GM18907 (cell line): ENCODE measurements at regions not wholly inside any gene's neighbourhood (a gene's known extent, or its start where the extent isn't known, plus 50 kb on each side); places are given as distances from the start of the nearest gene placed in this dataset.
"Not testable (repeated sequence)": the region's sequence is repeated elsewhere in the genome, so short reads cannot be mapped to it uniquely, and the experiment has no call there.

Source experiments
- ATAC-seq: cut with Tn5 transposase; IDR thresholded peaks from one replicate; pipeline ENCODE4 v1.9.1; 2021; ENCODE audit warnings: mild to moderate bottlenecking, moderate library complexity; ENCODE audit not compliant: unreplicated experiment

GRCh38 chr10:84005403-84005802, 133.9 kb upstream of the GHITM start:
- no peak for ATAC-seq

- ATAC-seq, result no peak
Measured at GRCh38 chr10:84007482-84007881, 131.8 kb upstream of the GHITM start.

GRCh38 chr10:84008878-84009277, 130.4 kb upstream of the GHITM start:
- no peak for ATAC-seq

GRCh38 chr10:84012431-84012830, 126.9 kb upstream of the GHITM start:
- no peak for ATAC-seq

- ATAC-seq, result peak; percentile 99
Measured at GRCh38 chr10:84012831-84013458, 126.4 kb upstream of the GHITM start.

- no peak for ATAC-seq
Measured at GRCh38 chr10:84015877-84016595, 123.3 kb upstream of the GHITM start.

GRCh38 chr10:84018826-84019225, 120.5 kb upstream of the GHITM start:
- no peak for ATAC-seq

- ATAC-seq, result not testable (repeated sequence)
Measured at GRCh38 chr10:84019854-84020458, 119.4 kb upstream of the GHITM start.

- no peak for ATAC-seq
Measured at GRCh38 chr10:84026821-84027257, 112.5 kb upstream of the GHITM start.

- ATAC-seq, result no peak
Measured at GRCh38 chr10:84029840-84030239, 109.5 kb upstream of the GHITM start.

GRCh38 chr10:84038035-84038434, 101.3 kb upstream of the GHITM start:
- no peak for ATAC-seq

GRCh38 chr10:84039957-84040356, 99.4 kb upstream of the GHITM start:
- ATAC-seq, result no peak

GRCh38 chr10:84047258-84048010, 91.9 kb upstream of the GHITM start:
- no peak for ATAC-seq

- ATAC-seq, result no peak
Measured at GRCh38 chr10:84049645-84050011, 89.7 kb upstream of the GHITM start.

GRCh38 chr10:84053626-84054025, 85.7 kb upstream of the GHITM start:
- no peak for ATAC-seq

- ATAC-seq, result no peak
Measured at GRCh38 chr10:84054743-84055142, 84.6 kb upstream of the GHITM start.

- no peak for ATAC-seq
Measured at GRCh38 chr10:84059526-84059925, 79.8 kb upstream of the GHITM start.

- no peak for ATAC-seq
Measured at GRCh38 chr10:84063440-84063839, 75.9 kb upstream of the GHITM start.

- no peak for ATAC-seq
Measured at GRCh38 chr10:84065804-84066601, 73.3 kb upstream of the GHITM start.

- ATAC-seq, result no peak
Measured at GRCh38 chr10:84074521-84074920, 64.8 kb upstream of the GHITM start.
